ENCODE measurements at regions not wholly inside any gene's neighbourhood (a gene's known extent, or its start where the extent isn't known, plus 50 kb on each side); places are given as distances from the start of the nearest gene placed in this dataset.

DNA sequence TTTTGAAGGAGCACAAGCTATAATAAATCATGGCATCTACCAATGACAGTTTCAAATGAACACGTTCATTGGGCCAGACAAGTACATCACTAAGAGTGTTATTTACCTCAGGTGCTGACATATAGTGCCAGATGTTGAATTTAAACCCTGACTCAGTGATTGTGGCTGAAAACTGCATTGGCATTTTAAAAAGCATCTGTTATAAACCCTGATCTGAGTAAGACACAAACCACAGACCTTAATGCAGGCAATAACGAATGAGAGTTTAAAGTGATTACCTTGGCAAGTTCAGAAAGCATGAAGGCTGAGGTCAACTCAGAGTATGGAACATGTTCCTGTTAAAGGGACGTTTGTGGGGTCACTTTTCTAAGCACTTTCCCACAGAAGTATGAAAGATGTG, 865.1 kb upstream of the TMPRSS15 start:
- no peaks in the 10 kb centered on the region for H3K4me1 ChIP-seq (ENCODE audit: insufficient read depth)
- WGBS, 2 experiments (ENCODE audit: low coverage in 1 of 2, low lambda C conversion rate in 2 of 2, missing lambda C conversion rate in 2 of 2) = 1 to 3% methylated on average over 3 of the region's 3 CpGs
- DNase-seq = no peak
- no peaks in the 10 kb centered on the region for H3F3A ChIP-seq (ENCODE audit: insufficient read depth)
- no peak overlapping the region for H2AFZ ChIP-seq
- in situ Hi-C loops (cut with MboI) = no loop called here
- no peak overlapping the region for H3K4me2 ChIP-seq (ENCODE audit: unreplicated experiment)
- no peak for TF ChIP-seq EZH2 (IDR thresholded peaks at IDR 0.05; ENCODE audit: insufficient read depth, poor library complexity, severe bottlenecking)
- TF ChIP-seq EZH2phosphoT487 (IDR thresholded peaks at IDR 0.05; ENCODE audit: insufficient read depth, low read depth) = no peak
- no peaks in the 10 kb centered on the region for H3K36me3 ChIP-seq (ENCODE audit: low read depth)
- no peaks in the 10 kb centered on the region for H3K79me2 ChIP-seq (ENCODE audit: insufficient read depth)
- H3K9ac ChIP-seq = no peak overlapping the region
- no peak overlapping the region for H3K27ac ChIP-seq
- no peaks in the 10 kb centered on the region for H4K20me1 ChIP-seq (ENCODE audit: insufficient read depth)
- H3K27me3 ChIP-seq (replicated peaks; ENCODE audit: insufficient read depth) = no peaks in the 10 kb centered on the region
- H3K9me3 ChIP-seq (ENCODE audit: low read depth) = no peaks in the 10 kb centered on the region
- H3K9me2 ChIP-seq (ENCODE audit: insufficient read depth) = no peaks in the 10 kb centered on the region
- no peak overlapping the region for H3K4me3 ChIP-seq

GRCh38 chr21:19275065-19275464, 871.5 kb upstream of the TMPRSS15 start:
- no peaks in the 10 kb centered on the region for H3K79me2 ChIP-seq (ENCODE audit: insufficient read depth)
- no peaks in the 10 kb centered on the region for H3K4me1 ChIP-seq (ENCODE audit: insufficient read depth)
- in situ Hi-C loops (cut with MboI) = no loop called here
- H3F3A ChIP-seq (ENCODE audit: insufficient read depth) = no peaks in the 10 kb centered on the region
- H2AFZ ChIP-seq = no peak overlapping the region
- no peaks in the 10 kb centered on the region for H3K27me3 ChIP-seq (replicated peaks; ENCODE audit: insufficient read depth)
- 21 to 27% methylated on average over 2 of the region's 2 CpGs for WGBS, 2 experiments (ENCODE audit: low coverage in 1 of 2, low lambda C conversion rate in 2 of 2, missing lambda C conversion rate in 2 of 2)
- TF ChIP-seq EZH2phosphoT487 (IDR thresholded peaks at IDR 0.05; ENCODE audit: insufficient read depth, low read depth) (no peak), EZH2 (IDR thresholded peaks at IDR 0.05; ENCODE audit: insufficient read depth, poor library complexity, severe bottlenecking) (no peak)
- no peaks in the 10 kb centered on the region for H3K36me3 ChIP-seq (ENCODE audit: low read depth)
- no peak overlapping the region for H3K9ac ChIP-seq
- no peaks in the 10 kb centered on the region for H4K20me1 ChIP-seq (ENCODE audit: insufficient read depth)
- H3K9me2 ChIP-seq (ENCODE audit: insufficient read depth) = no peaks in the 10 kb centered on the region
- no peak overlapping the region for H3K4me3 ChIP-seq
- no peaks in the 10 kb centered on the region for H3K9me3 ChIP-seq (ENCODE audit: low read depth)
- DNase-seq = no peak
- no peak overlapping the region for H3K4me2 ChIP-seq (ENCODE audit: unreplicated experiment)
- H3K27ac ChIP-seq = no peak overlapping the region

DNA sequence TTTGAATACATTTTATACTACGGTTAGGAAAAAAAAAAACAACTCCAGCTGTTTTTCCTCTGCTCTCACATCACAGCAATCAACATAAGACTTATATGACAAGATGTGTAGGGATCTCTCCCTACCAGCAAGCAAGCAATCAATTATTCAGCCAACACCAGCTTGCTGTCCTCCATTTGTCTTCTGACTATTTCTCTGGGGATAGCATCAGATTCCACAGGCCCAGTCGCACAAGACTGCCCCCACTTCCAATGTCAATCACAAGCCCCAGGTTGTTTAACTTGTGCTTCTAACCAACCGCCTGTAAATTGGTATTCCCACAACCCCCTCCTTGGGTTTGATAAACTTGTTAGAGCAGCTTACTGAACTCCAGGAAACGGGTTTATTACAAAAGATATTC, 873.1 kb upstream of the TMPRSS15 start:
- H3K27ac ChIP-seq = no peak overlapping the region
- TF ChIP-seq EZH2phosphoT487 (IDR thresholded peaks at IDR 0.05; ENCODE audit: insufficient read depth, low read depth) (no peak), EZH2 (IDR thresholded peaks at IDR 0.05; ENCODE audit: insufficient read depth, poor library complexity, severe bottlenecking) (no peak)
- no peaks in the 10 kb centered on the region for H3K9me2 ChIP-seq (ENCODE audit: insufficient read depth)
- no peaks in the 10 kb centered on the region for H3K9me3 ChIP-seq (ENCODE audit: low read depth)
- no peaks in the 10 kb centered on the region for H3K79me2 ChIP-seq (ENCODE audit: insufficient read depth)
- H2AFZ ChIP-seq = no peak overlapping the region
- H4K20me1 ChIP-seq (ENCODE audit: insufficient read depth) = no peaks in the 10 kb centered on the region
- no peak for DNase-seq
- WGBS, 2 experiments (ENCODE audit: low coverage in 1 of 2, low lambda C conversion rate in 2 of 2, missing lambda C conversion rate in 2 of 2) = 11 to 19% methylated on average over 4 of the region's 4 CpGs
- no peak overlapping the region for H3K9ac ChIP-seq
- in situ Hi-C loops (cut with MboI) = no loop called here
- H3K36me3 ChIP-seq (ENCODE audit: low read depth) = no peaks in the 10 kb centered on the region
- H3K4me1 ChIP-seq (ENCODE audit: insufficient read depth) = no peaks in the 10 kb centered on the region
- H3K4me2 ChIP-seq (ENCODE audit: unreplicated experiment) = no peak overlapping the region
- H3K27me3 ChIP-seq (replicated peaks; ENCODE audit: insufficient read depth) = no peaks in the 10 kb centered on the region
- no peak overlapping the region for H3K4me3 ChIP-seq
- no peaks in the 10 kb centered on the region for H3F3A ChIP-seq (ENCODE audit: insufficient read depth)

DNA sequence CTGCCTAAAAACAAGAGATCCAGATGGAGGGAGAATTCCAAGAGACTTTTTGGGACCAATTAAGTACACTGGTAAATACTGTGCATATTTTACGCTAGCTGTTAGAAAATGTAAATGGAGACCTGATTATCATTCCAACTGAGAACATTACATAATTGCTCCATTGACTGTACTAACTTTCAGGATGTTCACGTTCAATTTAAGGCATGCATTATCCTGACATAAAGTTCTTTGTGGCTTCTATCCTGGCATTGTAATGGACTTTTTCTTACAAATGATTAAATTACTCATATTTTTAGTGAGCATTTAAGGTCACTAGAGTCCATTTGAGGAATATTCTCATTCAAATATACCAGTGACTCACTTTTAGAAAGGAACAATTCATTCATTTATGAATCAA, 883.3 kb upstream of the TMPRSS15 start:
- H3K9ac ChIP-seq = no peak overlapping the region
- no peaks in the 10 kb centered on the region for H3K36me3 ChIP-seq (ENCODE audit: low read depth)
- no peak overlapping the region for H3K27ac ChIP-seq
- H3K27me3 ChIP-seq (replicated peaks; ENCODE audit: insufficient read depth) = no peaks in the 10 kb centered on the region
- no peak for DNase-seq
- 12 to 25% methylated on average over 2 of the region's 2 CpGs for WGBS, 2 experiments (ENCODE audit: low coverage in 1 of 2, low lambda C conversion rate in 2 of 2, missing lambda C conversion rate in 2 of 2)
- TF ChIP-seq EZH2phosphoT487 (IDR thresholded peaks at IDR 0.05; ENCODE audit: insufficient read depth, low read depth) (no peak), EZH2 (IDR thresholded peaks at IDR 0.05; ENCODE audit: insufficient read depth, poor library complexity, severe bottlenecking) (no peak)
- in situ Hi-C loops (cut with MboI) = no loop called here
- H4K20me1 ChIP-seq (ENCODE audit: insufficient read depth) = no peaks in the 10 kb centered on the region
- no peaks in the 10 kb centered on the region for H3K4me1 ChIP-seq (ENCODE audit: insufficient read depth)
- H2AFZ ChIP-seq = no peak overlapping the region
- no peaks in the 10 kb centered on the region for H3F3A ChIP-seq (ENCODE audit: insufficient read depth)
- H3K9me2 ChIP-seq (ENCODE audit: insufficient read depth) = no peaks in the 10 kb centered on the region
- H3K9me3 ChIP-seq (ENCODE audit: low read depth) = peaks cover 2% of the 10 kb centered on the region
- H3K4me3 ChIP-seq = no peak overlapping the region
- no peaks in the 10 kb centered on the region for H3K79me2 ChIP-seq (ENCODE audit: insufficient read depth)
- no peak overlapping the region for H3K4me2 ChIP-seq (ENCODE audit: unreplicated experiment)

DNA sequence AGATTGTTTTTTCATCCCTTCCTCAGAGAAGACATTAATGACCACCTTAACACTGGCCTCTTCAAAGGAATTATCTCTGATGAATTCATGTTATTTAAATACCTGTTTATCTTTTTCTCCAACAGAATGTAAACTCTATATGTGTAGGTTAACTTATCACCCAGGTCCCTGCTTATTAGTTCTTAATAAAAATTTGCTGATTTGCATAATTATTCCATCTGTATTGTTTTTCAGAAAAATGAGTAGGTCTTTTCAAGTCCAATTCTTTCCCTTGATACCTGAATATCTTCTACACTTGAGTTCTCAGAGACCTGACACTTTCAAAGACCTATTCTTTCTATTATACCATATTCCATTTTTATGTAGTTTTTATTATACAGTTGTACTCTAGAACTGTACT, 886.7 kb upstream of the TMPRSS15 start:
- H3K4me3 ChIP-seq = no peak overlapping the region
- peaks cover 7% of the 10 kb centered on the region for H3K9me3 ChIP-seq (ENCODE audit: low read depth)
- no peak for DNase-seq
- H2AFZ ChIP-seq = no peak overlapping the region
- H3K27ac ChIP-seq = no peak overlapping the region
- in situ Hi-C loops (cut with MboI) = no loop called here
- H3K79me2 ChIP-seq (ENCODE audit: insufficient read depth) = no peaks in the 10 kb centered on the region
- no peaks in the 10 kb centered on the region for H3F3A ChIP-seq (ENCODE audit: insufficient read depth)
- TF ChIP-seq EZH2 (IDR thresholded peaks at IDR 0.05; ENCODE audit: insufficient read depth, poor library complexity, severe bottlenecking) (no peak), EZH2phosphoT487 (IDR thresholded peaks at IDR 0.05; ENCODE audit: insufficient read depth, low read depth) (no peak)
- H3K36me3 ChIP-seq (ENCODE audit: low read depth) = no peaks in the 10 kb centered on the region
- H3K4me2 ChIP-seq (ENCODE audit: unreplicated experiment) = no peak overlapping the region
- H3K9me2 ChIP-seq (ENCODE audit: insufficient read depth) = no peaks in the 10 kb centered on the region
- H3K4me1 ChIP-seq (ENCODE audit: insufficient read depth) = no peaks in the 10 kb centered on the region
- no peaks in the 10 kb centered on the region for H4K20me1 ChIP-seq (ENCODE audit: insufficient read depth)
- no peaks in the 10 kb centered on the region for H3K27me3 ChIP-seq (replicated peaks; ENCODE audit: insufficient read depth)
- H3K9ac ChIP-seq = no peak overlapping the region
